ENCODE measurements at regions not wholly inside any gene's neighbourhood (a gene's known extent, or its start where the extent isn't known, plus 50 kb on each side); places are given as distances from the start of the nearest gene placed in this dataset.

GRCh38 chr6:122130026-122130348 is 269.5 kb upstream of the HSF2 start:
- Histone ChIP-seq H3K9me3 (ENCODE audit: low read length) (no peaks in the 10 kb centered on the region), H3K9ac (ENCODE audit: low read length) (no peak overlapping the region), H3K9me2 (ENCODE audit: low read depth, low read length) (no peaks in the 10 kb centered on the region), H3K4me2 (ENCODE audit: low read length) (no peak overlapping the region), H3K4me1 (ENCODE audit: insufficient read depth, low read length, severe bottlenecking) (no peaks in the 10 kb centered on the region), H3F3A (ENCODE audit: insufficient read depth, low read length) (no peaks in the 10 kb centered on the region), H3K27ac (ENCODE audit: low read depth, low read length, poor library complexity, severe bottlenecking) (no peak overlapping the region), H3K79me2 (ENCODE audit: insufficient read depth, low read length) (no peaks in the 10 kb centered on the region), H3K36me3 (ENCODE audit: insufficient read depth, low read length) (no peaks in the 10 kb centered on the region), H2AFZ (ENCODE audit: low read length) (no peak overlapping the region), H3K4me3 (ENCODE audit: low read depth, low read length, poor library complexity, severe bottlenecking) (no peak overlapping the region), H4K20me1 (ENCODE audit: insufficient read depth, low read length) (no peaks in the 10 kb centered on the region), H3K27me3 (ENCODE audit: insufficient read depth, low read length) (no peaks in the 10 kb centered on the region)
- TF ChIP-seq EZH2 (IDR thresholded peaks at IDR 0.05; ENCODE audit: borderline replicate concordance, low read length), result no peak
- TF ChIP-seq CTCF (IDR thresholded peaks at IDR 0.05; ENCODE audit: low read length), result no peak

- Histone ChIP-seq H3K9ac (ENCODE audit: low read length) (no peak overlapping the region), H3K9me3 (ENCODE audit: low read length) (no peaks in the 10 kb centered on the region), H3K27me3 (ENCODE audit: insufficient read depth, low read length) (no peaks in the 10 kb centered on the region), H3K79me2 (ENCODE audit: insufficient read depth, low read length) (no peaks in the 10 kb centered on the region), H3K27ac (ENCODE audit: low read depth, low read length, poor library complexity, severe bottlenecking) (no peak overlapping the region), H3K4me2 (ENCODE audit: low read length) (no peak overlapping the region), H3F3A (ENCODE audit: insufficient read depth, low read length) (no peaks in the 10 kb centered on the region), H3K4me3 (ENCODE audit: low read depth, low read length, poor library complexity, severe bottlenecking) (no peak overlapping the region), H3K4me1 (ENCODE audit: insufficient read depth, low read length, severe bottlenecking) (no peaks in the 10 kb centered on the region), H4K20me1 (ENCODE audit: insufficient read depth, low read length) (no peaks in the 10 kb centered on the region), H3K36me3 (ENCODE audit: insufficient read depth, low read length) (no peaks in the 10 kb centered on the region), H3K9me2 (ENCODE audit: low read depth, low read length) (no peaks in the 10 kb centered on the region), H2AFZ (ENCODE audit: low read length) (no peak overlapping the region)
- TF ChIP-seq EZH2 (IDR thresholded peaks at IDR 0.05; ENCODE audit: borderline replicate concordance, low read length), result no peak
- TF ChIP-seq CTCF (IDR thresholded peaks at IDR 0.05; ENCODE audit: low read length), result no peak
Measured at GRCh38 chr6:122130518-122130917, 268.9 kb upstream of the HSF2 start.

GRCh38 chr6:122136386-122136785 is 263.1 kb upstream of the HSF2 start:
- H3F3A ChIP-seq (ENCODE audit: insufficient read depth, low read length), result no peaks in the 10 kb centered on the region
- no peaks in the 10 kb centered on the region for H3K36me3 ChIP-seq (ENCODE audit: insufficient read depth, low read length)
- H3K4me2 ChIP-seq (ENCODE audit: low read length), result no peak overlapping the region
- H3K79me2 ChIP-seq (ENCODE audit: insufficient read depth, low read length), result no peaks in the 10 kb centered on the region
- H3K4me3 ChIP-seq (ENCODE audit: low read depth, low read length, poor library complexity, severe bottlenecking), result no peak overlapping the region
- H3K9ac ChIP-seq (ENCODE audit: low read length), result no peak overlapping the region
- H3K9me2 ChIP-seq (ENCODE audit: low read depth, low read length), result no peaks in the 10 kb centered on the region
- H3K27me3 ChIP-seq (ENCODE audit: insufficient read depth, low read length), result no peaks in the 10 kb centered on the region
- no peak overlapping the region for H2AFZ ChIP-seq (ENCODE audit: low read length)
- no peak overlapping the region for H3K27ac ChIP-seq (ENCODE audit: low read depth, low read length, poor library complexity, severe bottlenecking)
- TF ChIP-seq EZH2 (IDR thresholded peaks at IDR 0.05; ENCODE audit: borderline replicate concordance, low read length), result no peak
- TF ChIP-seq CTCF (IDR thresholded peaks at IDR 0.05; ENCODE audit: low read length), result no peak
- H3K4me1 ChIP-seq (ENCODE audit: insufficient read depth, low read length, severe bottlenecking), result no peaks in the 10 kb centered on the region
- no peaks in the 10 kb centered on the region for H4K20me1 ChIP-seq (ENCODE audit: insufficient read depth, low read length)
- H3K9me3 ChIP-seq (ENCODE audit: low read length), result no peaks in the 10 kb centered on the region

Data from OCI-LY1 (cell line).